ENCODE measurements at regions not wholly inside any gene's neighbourhood (a gene's known extent, or its start where the extent isn't known, plus 50 kb on each side); places are given as distances from the start of the nearest gene placed in this dataset.

DNA sequence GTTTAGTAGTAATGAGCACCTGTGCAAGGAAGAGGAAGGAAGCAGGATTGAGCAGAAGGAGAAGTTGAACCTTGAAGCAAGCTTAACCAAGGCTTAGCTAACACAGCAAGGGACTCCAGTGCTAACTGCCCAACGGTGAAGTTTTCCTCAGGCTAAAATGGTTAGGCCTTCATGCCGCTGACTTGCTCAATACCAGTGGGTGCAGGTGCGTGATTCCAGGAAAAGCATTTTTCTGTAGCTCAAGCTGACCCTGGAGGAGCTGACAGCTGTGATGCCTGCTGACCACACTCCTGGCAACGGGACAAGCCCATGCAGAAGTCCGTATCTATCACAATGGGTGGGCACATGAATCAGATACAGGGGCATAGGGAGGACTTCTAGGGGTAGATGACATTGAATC, 76.5 kb upstream of the FGGY start:
- TF ChIP-seq POLR2A (IDR thresholded peaks at IDR 0.05), result no peak
- TF ChIP-seq, protein P1, sequence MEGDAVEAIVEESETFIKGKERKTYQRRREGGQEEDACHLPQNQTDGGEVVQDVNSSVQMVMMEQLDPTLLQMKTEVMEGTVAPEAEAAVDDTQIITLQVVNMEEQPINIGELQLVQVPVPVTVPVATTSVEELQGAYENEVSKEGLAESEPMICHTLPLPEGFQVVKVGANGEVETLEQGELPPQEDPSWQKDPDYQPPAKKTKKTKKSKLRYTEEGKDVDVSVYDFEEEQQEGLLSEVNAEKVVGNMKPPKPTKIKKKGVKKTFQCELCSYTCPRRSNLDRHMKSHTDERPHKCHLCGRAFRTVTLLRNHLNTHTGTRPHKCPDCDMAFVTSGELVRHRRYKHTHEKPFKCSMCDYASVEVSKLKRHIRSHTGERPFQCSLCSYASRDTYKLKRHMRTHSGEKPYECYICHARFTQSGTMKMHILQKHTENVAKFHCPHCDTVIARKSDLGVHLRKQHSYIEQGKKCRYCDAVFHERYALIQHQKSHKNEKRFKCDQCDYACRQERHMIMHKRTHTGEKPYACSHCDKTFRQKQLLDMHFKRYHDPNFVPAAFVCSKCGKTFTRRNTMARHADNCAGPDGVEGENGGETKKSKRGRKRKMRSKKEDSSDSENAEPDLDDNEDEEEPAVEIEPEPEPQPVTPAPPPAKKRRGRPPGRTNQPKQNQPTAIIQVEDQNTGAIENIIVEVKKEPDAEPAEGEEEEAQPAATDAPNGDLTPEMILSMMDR (IDR thresholded peaks at IDR 0.05), result no peak
- TF ChIP-seq EP300 (IDR thresholded peaks at IDR 0.05), result no peak
- 72 to 77% methylated on average over 5 of the region's 5 CpGs for WGBS, 2 donors

GRCh38 chr1:59223198-59223597, 73.7 kb upstream of the FGGY start:
- no peaks in the 10 kb centered on the region for H3K36me3 ChIP-seq
- H3K4me3 ChIP-seq, result no peak overlapping the region
- H3K27me3 ChIP-seq, result no peaks in the 10 kb centered on the region
- no peaks in the 10 kb centered on the region for H3K4me1 ChIP-seq
- H3K9me3 ChIP-seq, result no peaks in the 10 kb centered on the region
- WGBS, 2 donors, result 68% methylated on average over 2 of the region's 2 CpGs
- DNase-seq (ENCODE audit: low spot score in 2 of 2), result no peak
- H3K27ac ChIP-seq, result no peak overlapping the region
- TF ChIP-seq EP300 (IDR thresholded peaks at IDR 0.05) (no peak), POLR2A (IDR thresholded peaks at IDR 0.05) (no peak)
- TF ChIP-seq, protein P1 (IDR thresholded peaks at IDR 0.05), result no peak

More for the DNA sequence above, 76.5 kb upstream of the FGGY start:
- Histone ChIP-seq H3K4me3 (no peak overlapping the region), H3K4me1 (no peaks in the 10 kb centered on the region), H3K9me3 (no peaks in the 10 kb centered on the region), H3K36me3 (no peaks in the 10 kb centered on the region), H3K27me3 (no peaks in the 10 kb centered on the region), H3K27ac (no peak overlapping the region)
- DNase-seq (ENCODE audit: low spot score in 2 of 2), result no peak

DNA sequence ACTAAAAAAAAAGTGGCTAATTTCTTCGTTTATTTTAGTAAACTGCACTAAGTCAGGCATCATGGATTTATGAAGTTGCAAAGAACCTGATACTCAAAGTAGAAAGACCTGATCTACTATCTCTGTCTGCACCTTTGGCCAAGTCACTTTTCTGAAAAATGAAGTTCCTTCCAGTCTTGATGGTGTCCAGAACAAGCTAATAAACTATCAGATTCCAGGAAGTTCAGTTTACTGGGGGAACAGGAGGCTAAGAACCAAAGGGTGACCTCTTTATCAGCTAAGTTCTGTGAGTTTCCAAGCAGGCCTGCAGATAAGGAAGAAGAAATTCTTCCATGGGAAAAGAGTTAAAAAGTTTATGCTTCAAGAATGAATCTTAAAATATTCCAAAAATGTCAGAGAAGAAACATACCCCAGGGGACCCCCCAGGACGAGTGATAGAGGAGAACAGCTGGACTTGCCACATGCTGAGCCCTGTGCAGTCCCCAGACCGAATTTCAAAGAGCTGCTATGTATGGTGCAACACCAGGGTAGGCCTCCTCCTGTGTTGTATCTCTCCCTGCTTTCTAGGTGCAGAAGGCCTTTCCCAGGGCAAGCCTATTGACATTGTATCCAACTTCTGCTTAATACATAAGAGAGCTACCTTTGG, 72.8 kb upstream of the FGGY start:
- TF ChIP-seq POLR2A (IDR thresholded peaks at IDR 0.05), result no peak
- TF ChIP-seq, protein P1 (IDR thresholded peaks at IDR 0.05), result no peak
- no peak for TF ChIP-seq EP300 (IDR thresholded peaks at IDR 0.05)
- H3K27me3 ChIP-seq, result no peaks in the 10 kb centered on the region
- no peak overlapping the region for H3K27ac ChIP-seq
- 56 to 68% methylated on average over 3 of the region's 3 CpGs for WGBS, 2 donors
- no peaks in the 10 kb centered on the region for H3K36me3 ChIP-seq
- H3K4me1 ChIP-seq, result peaks cover 0 to 6% (median 0%) of the 10 kb centered on the region in 4 donors
- H3K9me3 ChIP-seq, result no peaks in the 10 kb centered on the region
- no peak for DNase-seq (ENCODE audit: low spot score in 2 of 2)
- no peak overlapping the region for H3K4me3 ChIP-seq

DNA sequence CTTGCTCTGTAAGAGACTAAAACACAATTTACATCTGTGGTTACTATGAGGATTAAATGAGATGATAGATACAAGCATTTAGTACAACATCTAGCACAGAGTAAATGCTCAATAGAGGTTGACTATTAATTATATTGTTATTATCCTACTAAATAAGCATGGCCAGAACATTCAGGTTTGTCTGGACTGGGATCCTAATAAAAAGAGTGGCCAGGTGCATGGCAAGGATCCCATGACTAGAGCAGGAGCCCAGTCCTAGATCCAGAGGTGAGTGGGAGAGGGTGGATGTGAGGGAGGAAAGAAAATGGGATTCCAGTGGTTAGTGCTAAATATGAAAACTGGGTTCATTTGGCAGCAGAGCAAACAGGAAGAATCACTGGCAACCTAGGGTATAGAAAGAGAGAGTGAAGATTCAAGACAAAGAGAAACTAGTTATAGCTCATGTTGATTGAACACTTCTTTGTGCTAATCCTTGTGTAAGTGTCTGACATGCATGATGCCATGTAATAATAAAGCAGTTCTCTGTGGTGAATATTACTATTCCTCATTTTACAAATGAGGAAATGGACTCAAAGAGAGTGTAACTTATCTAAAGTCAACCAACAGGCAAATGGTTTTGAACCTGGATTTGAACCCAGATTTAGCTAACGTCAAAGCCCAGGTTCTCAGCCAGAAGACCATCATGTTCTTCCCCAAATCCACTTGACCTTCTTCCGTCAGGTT, 71.1 kb upstream of the FGGY start:
- Histone ChIP-seq H3K4me1 (peaks cover 0 to 6% (median 2%) of the 10 kb centered on the region in 4 donors), H3K36me3 (no peaks in the 10 kb centered on the region), H3K4me3 (no peak overlapping the region), H3K27ac (no peak overlapping the region), H3K9me3 (no peaks in the 10 kb centered on the region), H3K27me3 (no peaks in the 10 kb centered on the region)
- TF ChIP-seq POLR2A (IDR thresholded peaks at IDR 0.05) (no peak), EP300 (IDR thresholded peaks at IDR 0.05) (no peak)
- TF ChIP-seq, protein P1 (IDR thresholded peaks at IDR 0.05), result no peak
- 93 to 95% methylated on average over 2 of the region's 2 CpGs for WGBS, 2 donors
- DNase-seq (ENCODE audit: low spot score in 2 of 2), result no peak

DNA sequence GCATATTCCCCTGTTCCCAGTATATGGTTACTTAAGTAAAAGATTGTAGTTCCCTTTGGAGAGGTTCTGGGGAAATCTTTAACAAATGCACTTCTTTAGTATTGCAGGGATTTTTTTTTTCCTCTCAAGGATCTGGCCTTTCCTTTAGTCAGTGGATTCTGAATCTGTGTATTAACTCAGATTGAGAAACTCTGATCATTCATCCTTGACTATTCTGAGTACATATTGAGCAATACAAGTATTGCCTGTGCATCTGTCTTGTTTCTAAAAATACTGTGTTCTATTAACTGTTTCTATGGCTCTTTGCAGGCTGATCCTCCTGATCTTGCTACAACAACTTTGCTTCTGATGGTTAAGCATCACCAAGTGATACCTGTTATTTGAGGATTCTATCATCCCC, 67.8 kb upstream of the FGGY start:
- no peak for TF ChIP-seq POLR2A (IDR thresholded peaks at IDR 0.05)
- TF ChIP-seq EP300 (IDR thresholded peaks at IDR 0.05), result peak in 1 of 2 donors; percentile 62
- Histone ChIP-seq H3K36me3 (no peaks in the 10 kb centered on the region), H3K27me3 (no peaks in the 10 kb centered on the region), H3K4me3 (no peak overlapping the region), H3K27ac (peak overlapping the region in 2 of 4 donors; percentile 25 to 62), H3K4me1 (peaks cover 0 to 6% (median 2%) of the 10 kb centered on the region in 4 donors), H3K9me3 (no peaks in the 10 kb centered on the region)
- no peak for DNase-seq (ENCODE audit: low spot score in 2 of 2)

All from tibial nerve (tissue), 4 donors.